ENCODE measurements at regions not wholly inside any gene's neighbourhood (a gene's known extent, or its start where the extent isn't known, plus 50 kb on each side); places are given as distances from the start of the nearest gene placed in this dataset.
"Not testable (repeated sequence)": the region's sequence is repeated elsewhere in the genome, so short reads cannot be mapped to it uniquely, and the experiment has no call there.

DNA sequence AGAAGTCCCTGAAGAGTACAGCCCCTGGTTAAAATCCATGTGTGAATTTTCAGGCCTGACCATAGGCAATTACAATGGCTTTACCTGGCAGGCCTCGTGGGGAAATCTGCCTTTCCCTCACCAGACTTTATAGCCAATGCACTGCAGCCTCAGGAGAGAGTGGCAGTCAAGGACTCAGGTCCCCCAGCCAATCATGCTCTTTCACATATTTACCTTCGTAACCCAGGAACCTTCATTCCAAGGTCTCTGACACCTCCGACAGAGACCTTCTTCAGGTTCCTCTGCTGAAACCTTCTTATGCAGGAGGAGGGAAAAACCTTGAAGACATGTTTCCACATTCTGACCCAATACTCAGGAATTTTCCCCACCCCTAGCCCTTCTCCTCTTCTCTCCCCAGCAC is 118.9 kb downstream of the FASLG start:
- Mint-ChIP-seq H3K9me3 (peaks cover 1% of the 10 kb centered on the region), H3K4me3 (no peak overlapping the region), H3K4me1 (ENCODE audit: low read depth) (peaks cover 13% of the 10 kb centered on the region), H3K36me3 (no peaks in the 10 kb centered on the region), H3K27me3 (peaks cover 6% of the 10 kb centered on the region), H3K27ac (no peak overlapping the region)
- CTCF ChIA-PET: interaction anchor here (1.0 to 2.2 kb wide), 3 partner anchors 16 to 49 kb away, joined by 3 to 25 read pairs (median 3); no protein-coding TSS in a partner anchor
- no peak for DNase-seq
- intact Hi-C loops (cut with micrococcal nuclease): loop anchor here (2.0 kb wide), 1 partner anchor 33 kb away; no protein-coding TSS in a partner anchor
- POLR2A ChIA-PET: interaction anchor here (1.2 to 2.0 kb wide), 2 partner anchors 33 to 520 kb away, joined by 4 to 11 read pairs; no protein-coding TSS in a partner anchor

DNA sequence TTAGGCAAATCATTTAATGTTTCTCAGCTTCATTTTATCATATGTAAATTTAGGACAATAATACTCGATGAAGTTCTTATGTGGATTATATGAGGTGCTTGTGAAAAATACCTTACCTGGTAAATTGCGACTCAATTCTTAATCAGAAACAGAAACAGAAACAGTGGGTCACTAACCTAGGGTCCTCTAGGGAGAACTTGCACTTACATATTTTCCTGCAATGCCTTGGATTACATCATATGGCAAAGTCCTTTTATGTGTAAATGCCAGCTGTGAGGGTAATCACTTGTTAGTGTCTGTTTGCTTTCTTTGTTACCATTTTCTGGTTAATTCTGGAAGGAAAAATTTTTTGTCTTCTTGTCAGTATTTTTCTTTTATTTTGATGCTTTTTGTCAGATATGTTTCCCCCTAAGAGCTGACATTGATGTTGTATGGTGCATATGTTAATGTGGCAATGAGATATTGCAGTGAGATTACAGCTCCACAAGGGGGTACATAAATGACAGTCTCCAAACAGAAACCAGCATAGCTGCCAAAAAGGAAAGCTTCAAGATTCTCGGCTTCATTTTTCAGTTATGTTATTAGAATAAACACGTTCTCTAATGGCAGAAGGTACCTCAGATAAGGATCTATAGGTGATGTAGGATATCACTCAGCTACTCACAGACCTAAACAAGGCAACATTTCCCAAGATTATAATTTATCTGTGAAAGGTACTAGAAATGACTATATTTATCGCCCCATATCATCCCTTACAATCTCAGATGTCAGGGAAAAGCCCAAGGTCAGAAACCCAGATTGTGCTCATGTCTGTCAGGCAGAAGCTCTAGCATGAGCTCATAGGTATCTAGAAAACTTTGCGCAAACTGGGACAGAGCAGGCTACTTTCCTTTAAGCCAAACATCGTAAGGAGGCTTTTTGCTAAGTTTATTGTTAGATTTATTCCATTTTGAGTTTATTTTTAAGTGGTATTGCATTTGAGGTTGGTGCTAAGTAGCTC is 119.9 kb downstream of the FASLG start:
- peaks cover 13% of the 10 kb centered on the region for H3K4me1 Mint-ChIP-seq (ENCODE audit: low read depth)
- CTCF ChIA-PET: interaction anchor here (0.6 to 2.2 kb wide), 18 partner anchors 10 to 629 kb away, joined by 3 to 25 read pairs (median 3); partner anchors contain the start of gene TNFSF4
- H3K4me3 Mint-ChIP-seq: no peak overlapping the region
- POLR2A ChIA-PET: interaction anchor here (0.7 to 2.0 kb wide), 8 partner anchors 32 to 519 kb away, joined by 3 to 11 read pairs (median 4); no protein-coding TSS in a partner anchor
- intact Hi-C loops (cut with micrococcal nuclease): loop anchor here (1.0 to 2.0 kb wide), 3 partner anchors 34 to 60 kb away; no protein-coding TSS in a partner anchor
- no peak overlapping the region for H3K27ac Mint-ChIP-seq
- peaks cover 6% of the 10 kb centered on the region for H3K27me3 Mint-ChIP-seq
- no peaks in the 10 kb centered on the region for H3K36me3 Mint-ChIP-seq
- peaks cover 10% of the 10 kb centered on the region for H3K9me3 Mint-ChIP-seq
- no peak for DNase-seq

DNA sequence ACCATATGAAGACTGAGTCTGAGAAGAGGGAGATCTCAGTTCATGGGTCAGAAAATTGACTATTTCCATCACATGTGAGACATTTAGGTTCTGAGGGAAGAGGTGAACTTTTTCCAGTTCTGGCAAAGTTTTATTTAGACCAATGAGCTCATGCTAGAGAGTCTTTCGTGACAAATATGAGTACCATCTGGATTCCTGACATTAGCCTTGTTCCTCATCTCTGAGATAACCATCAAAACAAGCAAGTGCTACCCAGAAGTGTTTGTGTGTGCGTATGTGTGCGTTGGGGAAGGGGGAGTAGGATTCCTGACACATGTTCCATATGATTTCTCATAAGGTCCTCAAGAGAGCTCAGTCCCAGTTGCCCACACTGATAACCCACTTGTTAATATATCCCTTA is 120.6 kb downstream of the FASLG start:
- ChIA-PET CTCF (interaction anchor here (0.6 to 2.2 kb wide), 13 partner anchors 9 to 476 kb away, joined by 3 to 25 read pairs (median 4); partner anchors contain the start of gene TNFSF4), POLR2A (interaction anchor here (1.0 to 2.0 kb wide), 4 partner anchors 34 to 427 kb away, joined by 3 to 11 read pairs (median 6); no protein-coding TSS in a partner anchor)
- peaks cover 10% of the 10 kb centered on the region for H3K9me3 Mint-ChIP-seq
- H3K27ac Mint-ChIP-seq: no peak overlapping the region
- H3K4me3 Mint-ChIP-seq: no peak overlapping the region
- H3K36me3 Mint-ChIP-seq: no peaks in the 10 kb centered on the region
- intact Hi-C loops (cut with micrococcal nuclease): loop anchor here (1.0 to 2.0 kb wide), 3 partner anchors 35 to 59 kb away; no protein-coding TSS in a partner anchor
- DNase-seq: no peak
- peaks cover 6% of the 10 kb centered on the region for H3K27me3 Mint-ChIP-seq
- peaks cover 13% of the 10 kb centered on the region for H3K4me1 Mint-ChIP-seq (ENCODE audit: low read depth)

DNA sequence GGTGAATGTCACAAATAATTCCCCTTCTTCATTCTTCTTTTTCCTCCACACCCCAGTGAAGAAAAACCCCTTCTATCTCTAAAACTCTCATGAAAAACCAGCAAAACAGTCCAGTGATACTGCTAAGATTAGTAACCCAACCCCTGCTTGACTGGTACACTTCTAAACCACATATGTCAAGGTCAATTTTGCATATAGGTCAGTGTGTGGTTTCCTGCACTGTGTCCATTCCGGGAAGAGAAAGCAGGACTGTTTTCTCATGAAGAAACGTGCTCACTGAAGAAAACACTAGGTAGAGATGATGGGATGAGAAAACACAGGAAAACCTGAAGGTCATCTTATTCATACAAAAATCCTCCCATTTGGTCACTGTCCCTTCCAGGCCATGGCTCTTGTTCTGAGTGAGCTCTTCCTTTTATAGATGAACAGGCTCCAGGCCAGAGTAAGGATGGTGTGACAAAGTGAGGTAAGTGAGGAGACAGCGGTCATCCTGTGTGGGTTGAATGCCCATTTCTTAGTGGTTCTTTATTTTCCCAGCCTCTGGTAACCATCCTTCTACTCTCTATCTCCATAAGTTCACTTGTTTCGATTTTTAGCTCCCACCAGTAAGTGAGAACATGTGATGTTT is 122.7 kb downstream of the FASLG start:
- Mint-ChIP-seq H3K4me1 (ENCODE audit: low read depth) (peaks cover 13% of the 10 kb centered on the region), H3K36me3 (no peaks in the 10 kb centered on the region), H3K4me3 (no peak overlapping the region), H3K27me3 (peaks cover 5% of the 10 kb centered on the region), H3K9me3 (peaks cover 10% of the 10 kb centered on the region), H3K27ac (no peak overlapping the region)
- ChIA-PET POLR2A (interaction anchor here (0.5 kb wide), 1 partner anchor 232 kb away, joined by 4 read pairs; no protein-coding TSS in a partner anchor), CTCF (interaction anchor here (0.9 kb wide), 1 partner anchor 40 kb away, joined by 4 read pairs; no protein-coding TSS in a partner anchor)
- DNase-seq: no peak
- intact Hi-C loops (cut with micrococcal nuclease): no loop called here

DNA sequence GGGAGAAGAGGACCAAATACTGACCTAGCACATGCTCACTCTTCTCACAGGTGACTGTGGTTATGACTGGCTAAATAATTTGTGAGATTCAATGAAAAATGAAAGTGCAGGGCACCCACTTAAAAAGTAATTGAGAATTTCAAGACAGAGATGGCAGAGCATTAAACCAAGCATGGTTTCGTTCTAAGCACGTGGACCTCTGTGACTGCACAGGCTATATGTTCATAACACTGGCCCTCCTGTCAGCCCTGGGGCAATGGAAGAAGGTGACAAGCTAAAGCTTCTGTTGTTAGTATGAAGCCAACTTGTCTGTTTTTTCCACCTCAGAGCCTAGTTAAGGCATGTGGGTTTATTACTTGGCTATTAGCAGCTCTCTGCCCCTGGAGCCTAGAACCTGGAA is 130.9 kb downstream of the FASLG start:
- Mint-ChIP-seq H3K4me1 (ENCODE audit: low read depth) (no peaks in the 10 kb centered on the region), H3K36me3 (no peaks in the 10 kb centered on the region), H3K4me3 (no peak overlapping the region), H3K27me3 (no peaks in the 10 kb centered on the region), H3K27ac (no peak overlapping the region), H3K9me3 (no peaks in the 10 kb centered on the region)
- intact Hi-C loops (cut with micrococcal nuclease): no loop called here
- no peak for DNase-seq
- CTCF ChIA-PET: interaction anchor here (1.7 kb wide), 1 partner anchor 45 kb away, joined by 3 read pairs; no protein-coding TSS in a partner anchor
- POLR2A ChIA-PET: no interaction called here

DNA sequence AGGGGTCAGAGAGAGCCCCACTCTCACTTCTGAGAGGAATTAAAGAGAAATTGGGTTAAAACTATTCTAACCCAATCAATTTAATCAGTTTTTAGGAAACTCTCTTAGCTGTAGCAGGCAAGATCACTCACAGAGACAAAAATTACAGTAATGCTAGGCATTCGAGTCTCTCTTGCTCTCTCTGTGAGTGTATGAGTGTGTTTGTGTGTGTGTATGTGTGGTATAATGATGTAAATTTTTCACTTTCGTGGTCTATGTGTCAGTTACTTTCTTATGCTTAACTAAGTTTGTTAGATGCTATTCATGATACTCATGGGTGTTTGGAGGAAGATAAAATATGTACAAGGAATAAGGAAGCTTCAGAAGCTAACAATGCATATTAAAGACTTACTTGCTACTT is 131.3 kb downstream of the FASLG start:
- Mint-ChIP-seq H3K9me3 (no peaks in the 10 kb centered on the region), H3K36me3 (no peaks in the 10 kb centered on the region), H3K27ac (no peak overlapping the region), H3K27me3 (no peaks in the 10 kb centered on the region), H3K4me1 (ENCODE audit: low read depth) (no peaks in the 10 kb centered on the region), H3K4me3 (no peak overlapping the region)
- intact Hi-C loops (cut with micrococcal nuclease): no loop called here
- ChIA-PET POLR2A (no interaction called here), CTCF (interaction anchor here (1.7 kb wide), 1 partner anchor 45 kb away, joined by 3 read pairs; no protein-coding TSS in a partner anchor)
- no peak for DNase-seq

DNA sequence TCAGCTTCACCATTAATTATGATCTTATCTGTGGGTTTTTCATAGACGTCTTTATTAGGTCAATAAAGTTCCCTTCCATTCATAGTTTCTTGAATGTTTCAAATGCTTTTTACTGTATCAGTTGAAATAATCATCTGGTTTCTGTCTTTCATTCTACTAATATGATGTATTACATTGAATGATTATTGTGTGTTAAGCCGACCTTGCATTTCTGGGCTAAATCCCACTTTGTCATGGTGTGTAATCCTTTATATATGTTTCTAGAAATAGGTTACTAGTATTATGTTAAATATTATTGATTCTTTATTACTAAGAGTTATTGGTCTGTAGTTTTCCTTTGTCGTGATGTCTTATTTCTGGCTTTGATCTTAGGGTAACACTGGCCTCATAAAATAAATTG is 134.9 kb downstream of the FASLG start:
- CTCF ChIA-PET: interaction anchor here (0.8 kb wide), 1 partner anchor 645 kb away, joined by 3 read pairs; no protein-coding TSS in a partner anchor
- H3K27me3 Mint-ChIP-seq: no peaks in the 10 kb centered on the region
- intact Hi-C loops (cut with micrococcal nuclease): no loop called here

DNA sequence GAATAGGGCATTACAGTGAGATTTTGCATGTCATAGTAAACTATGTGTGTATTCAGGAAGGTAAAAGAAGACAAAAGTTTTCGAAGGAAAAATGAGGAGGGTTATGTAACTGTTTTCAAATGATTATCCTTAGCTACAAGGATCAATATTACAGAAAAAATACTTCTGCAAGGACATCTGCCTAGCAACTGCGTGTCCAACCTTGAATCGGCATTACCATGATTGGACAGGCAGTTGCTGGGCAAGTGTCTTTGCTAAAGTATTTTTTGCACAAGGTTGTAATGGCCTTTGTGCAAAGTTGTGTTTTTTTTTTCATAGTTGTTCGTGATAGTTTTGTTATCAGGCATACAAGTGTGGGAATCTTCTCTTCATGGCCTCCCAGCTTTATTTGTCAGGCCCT is 136.8 kb downstream of the FASLG start:
- Mint-ChIP-seq H3K27ac (no peak overlapping the region), H3K4me3 (no peak overlapping the region), H3K36me3 (no peaks in the 10 kb centered on the region), H3K4me1 (ENCODE audit: low read depth) (no peaks in the 10 kb centered on the region), H3K9me3 (no peaks in the 10 kb centered on the region), H3K27me3 (peaks cover 3% of the 10 kb centered on the region)
- intact Hi-C loops (cut with micrococcal nuclease): no loop called here
- ChIA-PET CTCF (no interaction called here), POLR2A (no interaction called here)
- no peak for DNase-seq

More for the DNA sequence above, 134.9 kb downstream of the FASLG start:
- POLR2A ChIA-PET: no interaction called here
- Mint-ChIP-seq H3K36me3 (no peaks in the 10 kb centered on the region), H3K4me1 (ENCODE audit: low read depth) (no peaks in the 10 kb centered on the region), H3K27ac (no peak overlapping the region), H3K9me3 (no peaks in the 10 kb centered on the region), H3K4me3 (no peak overlapping the region)
- DNase-seq: no peak

DNA sequence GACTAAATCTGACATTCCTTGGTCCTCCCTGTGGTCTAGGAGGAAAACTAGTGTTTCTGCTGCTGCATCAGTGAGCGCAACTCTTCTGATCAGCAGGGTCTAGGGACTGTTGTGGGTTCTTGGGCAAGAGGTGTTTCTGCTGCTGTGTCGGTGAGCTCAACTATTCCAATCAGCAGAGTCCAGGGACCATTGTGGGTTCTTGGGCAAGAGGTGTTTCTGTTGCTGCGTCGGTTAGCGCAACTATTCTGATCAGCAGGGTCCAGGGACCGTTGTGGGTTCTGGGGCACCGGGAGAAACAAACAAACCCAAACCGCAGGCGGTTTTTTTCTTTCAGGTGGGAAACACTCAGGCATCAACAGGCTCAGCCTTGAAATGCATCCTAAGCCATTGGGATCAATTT is 140.9 kb downstream of the FASLG start:
- H3K9me3 Mint-ChIP-seq: peaks cover 18% of the 10 kb centered on the region
- H3K36me3 Mint-ChIP-seq; DNase-seq; H3K27ac Mint-ChIP-seq; POLR2A ChIA-PET; H3K4me1 Mint-ChIP-seq (ENCODE audit: low read depth); intact Hi-C loops (cut with micrococcal nuclease); H3K27me3 Mint-ChIP-seq; H3K4me3 Mint-ChIP-seq: not testable (repeated sequence)
- CTCF ChIA-PET: interaction anchor here (0.6 kb wide), 1 partner anchor 53 kb away, joined by 3 read pairs; no protein-coding TSS in a partner anchor

DNA sequence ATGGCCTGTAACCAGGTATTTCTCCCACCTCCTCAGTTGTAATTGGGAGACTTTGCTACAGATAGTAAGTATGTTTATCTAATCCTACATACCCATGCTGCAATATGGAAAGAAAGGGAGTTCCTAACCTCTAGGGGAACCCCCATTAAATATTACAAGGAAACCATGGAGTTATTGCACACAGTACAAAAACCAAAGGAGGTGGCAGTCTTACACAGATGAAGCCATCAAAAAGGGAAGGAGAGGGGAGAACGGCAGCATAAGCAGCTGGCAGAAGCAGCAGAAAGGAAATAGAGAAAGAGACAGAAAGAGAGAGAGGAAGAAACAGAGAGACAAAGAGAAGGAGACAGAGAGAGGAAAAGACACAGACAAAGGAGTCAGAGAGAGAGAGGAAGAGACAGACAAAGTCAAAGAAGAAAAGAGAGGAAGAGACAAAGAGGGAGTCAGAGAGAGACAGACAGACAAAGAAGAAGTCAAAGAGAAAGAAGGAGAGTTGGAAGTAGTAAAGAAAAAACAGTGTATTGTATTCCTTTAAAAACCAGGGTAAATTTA is 142.9 kb downstream of the FASLG start:
- Mint-ChIP-seq H3K9me3 (peaks cover 22% of the 10 kb centered on the region), H3K27me3 (peaks cover 3% of the 10 kb centered on the region), H3K36me3 (no peaks in the 10 kb centered on the region), H3K4me3 (no peak overlapping the region), H3K27ac (no peak overlapping the region), H3K4me1 (ENCODE audit: low read depth) (no peaks in the 10 kb centered on the region)
- ChIA-PET POLR2A (no interaction called here), CTCF (no interaction called here)
- intact Hi-C loops (cut with micrococcal nuclease): no loop called here
- DNase-seq: no peak

DNA sequence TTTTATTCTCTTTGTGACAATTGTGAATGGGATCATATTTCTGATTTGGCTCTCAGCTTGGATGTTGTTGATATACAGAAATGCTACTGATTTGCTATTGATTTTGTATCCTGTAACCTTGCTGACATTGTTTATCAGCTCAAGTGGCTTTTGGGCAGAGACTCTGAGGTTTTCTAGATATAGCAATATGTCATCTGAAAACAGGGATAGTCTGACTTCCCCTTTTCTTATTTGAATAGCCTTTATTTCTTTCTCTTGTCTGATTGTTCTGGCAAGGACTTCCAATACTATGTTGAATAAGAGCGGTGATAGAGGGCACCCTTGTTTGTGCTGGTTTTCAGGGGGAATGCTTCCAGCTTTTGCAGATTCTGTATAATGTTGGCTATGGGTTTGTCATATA is 150.8 kb downstream of the FASLG start:
- POLR2A ChIA-PET: interaction anchor here (0.5 kb wide), 1 partner anchor 668 kb away, joined by 3 read pairs; no protein-coding TSS in a partner anchor
- Mint-ChIP-seq H3K9me3 (peaks cover 25% of the 10 kb centered on the region), H3K4me3 (no peak overlapping the region), H3K4me1 (ENCODE audit: low read depth) (no peaks in the 10 kb centered on the region), H3K27ac (no peak overlapping the region), H3K36me3 (peaks cover 9% of the 10 kb centered on the region), H3K27me3 (no peaks in the 10 kb centered on the region)
- DNase-seq: no peak
- intact Hi-C loops (cut with micrococcal nuclease): no loop called here
- CTCF ChIA-PET: no interaction called here
